ENCODE measurements at regions not wholly inside any gene's neighbourhood (a gene's known extent, or its start where the extent isn't known, plus 50 kb on each side); places are given as distances from the start of the nearest gene placed in this dataset.
"Not testable (repeated sequence)": the region's sequence is repeated elsewhere in the genome, so short reads cannot be mapped to it uniquely, and the experiment has no call there.

DNA sequence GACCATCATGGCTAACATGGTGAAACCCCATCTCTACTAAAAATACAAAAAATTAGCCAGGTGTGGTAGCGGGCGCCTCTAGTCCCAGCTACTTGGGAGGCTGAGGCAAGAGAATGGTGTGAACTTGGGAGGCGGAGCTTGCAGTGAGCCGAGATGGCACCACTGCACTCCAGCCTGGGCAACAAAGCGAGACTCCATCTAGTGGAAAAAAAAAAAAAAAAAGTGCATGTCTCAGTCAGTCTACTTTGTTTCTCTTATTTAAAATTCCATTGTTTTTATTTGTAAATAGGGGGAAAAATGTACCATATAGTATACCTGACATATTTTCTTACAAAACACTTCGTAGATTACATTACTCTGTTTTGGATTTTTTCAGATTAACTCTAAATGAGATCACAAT is 1471.4 kb downstream of the SUCLG1 start:
- not testable (repeated sequence) for TF ChIP-seq POLR2A (IDR thresholded peaks at IDR 0.05)
- TF ChIP-seq, protein P1, sequence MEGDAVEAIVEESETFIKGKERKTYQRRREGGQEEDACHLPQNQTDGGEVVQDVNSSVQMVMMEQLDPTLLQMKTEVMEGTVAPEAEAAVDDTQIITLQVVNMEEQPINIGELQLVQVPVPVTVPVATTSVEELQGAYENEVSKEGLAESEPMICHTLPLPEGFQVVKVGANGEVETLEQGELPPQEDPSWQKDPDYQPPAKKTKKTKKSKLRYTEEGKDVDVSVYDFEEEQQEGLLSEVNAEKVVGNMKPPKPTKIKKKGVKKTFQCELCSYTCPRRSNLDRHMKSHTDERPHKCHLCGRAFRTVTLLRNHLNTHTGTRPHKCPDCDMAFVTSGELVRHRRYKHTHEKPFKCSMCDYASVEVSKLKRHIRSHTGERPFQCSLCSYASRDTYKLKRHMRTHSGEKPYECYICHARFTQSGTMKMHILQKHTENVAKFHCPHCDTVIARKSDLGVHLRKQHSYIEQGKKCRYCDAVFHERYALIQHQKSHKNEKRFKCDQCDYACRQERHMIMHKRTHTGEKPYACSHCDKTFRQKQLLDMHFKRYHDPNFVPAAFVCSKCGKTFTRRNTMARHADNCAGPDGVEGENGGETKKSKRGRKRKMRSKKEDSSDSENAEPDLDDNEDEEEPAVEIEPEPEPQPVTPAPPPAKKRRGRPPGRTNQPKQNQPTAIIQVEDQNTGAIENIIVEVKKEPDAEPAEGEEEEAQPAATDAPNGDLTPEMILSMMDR (IDR thresholded peaks at IDR 0.05), result not testable (repeated sequence)

All from testis (tissue), 2 donors.